HL-60 (cell line): ENCODE measurements at regions not wholly inside any gene's neighbourhood (a gene's known extent, or its start where the extent isn't known, plus 50 kb on each side); places are given as distances from the start of the nearest gene placed in this dataset.

Experiments used
- POLR2AphosphoS5 ChIP-seq: IDR thresholded peaks from 2 replicates; pipeline ENCODE4 v1.6.1; 2012; ENCODE audit warnings: low read depth
- TF ChIP-seq, protein P1 (sequence below): IDR thresholded peaks from one replicate; pipeline ENCODE4 v1.5.1; 2011; ENCODE audit warnings: low read length, control low read depth, inconsistent platforms; ENCODE audit not compliant: insufficient read depth

DNA sequence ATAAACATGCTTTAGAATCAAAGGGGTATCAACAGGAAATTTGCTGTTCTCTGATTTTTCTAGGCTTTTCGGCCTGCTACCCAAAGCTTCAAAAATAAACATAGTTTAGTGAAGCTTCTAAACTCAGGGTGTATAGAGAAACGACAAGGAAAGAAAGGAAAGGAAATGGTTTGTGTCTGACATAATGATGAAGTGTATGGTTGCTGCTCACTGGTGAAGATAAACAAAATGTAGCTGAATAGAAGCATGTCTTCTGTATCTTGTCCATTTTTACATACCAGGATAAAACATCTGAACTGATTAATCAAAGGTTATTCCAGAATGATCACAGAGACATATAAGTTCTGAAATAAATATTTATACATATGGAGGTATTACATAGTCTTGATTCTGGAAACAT, 1324.6 kb upstream of the NRXN1 start:
- TF ChIP-seq, protein P1, sequence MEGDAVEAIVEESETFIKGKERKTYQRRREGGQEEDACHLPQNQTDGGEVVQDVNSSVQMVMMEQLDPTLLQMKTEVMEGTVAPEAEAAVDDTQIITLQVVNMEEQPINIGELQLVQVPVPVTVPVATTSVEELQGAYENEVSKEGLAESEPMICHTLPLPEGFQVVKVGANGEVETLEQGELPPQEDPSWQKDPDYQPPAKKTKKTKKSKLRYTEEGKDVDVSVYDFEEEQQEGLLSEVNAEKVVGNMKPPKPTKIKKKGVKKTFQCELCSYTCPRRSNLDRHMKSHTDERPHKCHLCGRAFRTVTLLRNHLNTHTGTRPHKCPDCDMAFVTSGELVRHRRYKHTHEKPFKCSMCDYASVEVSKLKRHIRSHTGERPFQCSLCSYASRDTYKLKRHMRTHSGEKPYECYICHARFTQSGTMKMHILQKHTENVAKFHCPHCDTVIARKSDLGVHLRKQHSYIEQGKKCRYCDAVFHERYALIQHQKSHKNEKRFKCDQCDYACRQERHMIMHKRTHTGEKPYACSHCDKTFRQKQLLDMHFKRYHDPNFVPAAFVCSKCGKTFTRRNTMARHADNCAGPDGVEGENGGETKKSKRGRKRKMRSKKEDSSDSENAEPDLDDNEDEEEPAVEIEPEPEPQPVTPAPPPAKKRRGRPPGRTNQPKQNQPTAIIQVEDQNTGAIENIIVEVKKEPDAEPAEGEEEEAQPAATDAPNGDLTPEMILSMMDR = no peak
- TF ChIP-seq POLR2AphosphoS5 = no peak
